HG02938 (cell line): ENCODE measurements at regions not wholly inside any gene's neighbourhood (a gene's known extent, or its start where the extent isn't known, plus 50 kb on each side); places are given as distances from the start of the nearest gene placed in this dataset.
"Not testable (repeated sequence)": the region's sequence is repeated elsewhere in the genome, so short reads cannot be mapped to it uniquely, and the experiment has no call there.

Experiments used
- ATAC-seq: cut with Tn5 transposase; IDR thresholded peaks from one replicate; pipeline ENCODE4 v1.9.1; 2021; ENCODE audit warnings: mild to moderate bottlenecking, moderate library complexity; ENCODE audit not compliant: unreplicated experiment

- no peak for ATAC-seq
Measured at GRCh38 chr3:102360183-102360860, 74.5 kb upstream of the ZPLD1 start.

- ATAC-seq = no peak
Measured at GRCh38 chr3:102361101-102361500, 73.7 kb upstream of the ZPLD1 start.

GRCh38 chr3:102366116-102366515 lies 68.7 kb upstream of the ZPLD1 start:
- ATAC-seq = not testable (repeated sequence)

GRCh38 chr3:102374863-102375634 lies 59.8 kb upstream of the ZPLD1 start:
- ATAC-seq = no peak

- ATAC-seq = no peak
Measured at GRCh38 chr3:102378216-102378615, 56.6 kb upstream of the ZPLD1 start.

- not testable (repeated sequence) for ATAC-seq
Measured at GRCh38 chr3:102382201-102382600, 52.6 kb upstream of the ZPLD1 start.
